Activated naive CD4-positive, alpha-beta T cell treated with anti-CD3 and anti-CD28 coated beads for 36 hours (primary cell): ENCODE measurements at regions not wholly inside any gene's neighbourhood (a gene's known extent, or its start where the extent isn't known, plus 50 kb on each side); places are given as distances from the start of the nearest gene placed in this dataset.

ENCODE experiments used
- CTCF ChIA-PET: fragments of 350-600 bp; sonication (Branson Sonifier 250); formaldehyde crosslinking; loops from one replicate; lab custom pipeline; 2021; ENCODE audit warnings: antibody characterized with exemption; lab: Charles Lee
- DNase-seq: peaks from one replicate; pipeline ENCODE4 v3.0.0-alpha.2; 2020
- H3K27ac Mint-ChIP-seq: one replicate; pipeline ENCODE4 v1.8.0; 2021; ENCODE audit warnings: mild to moderate bottlenecking, mixed read lengths
- H3K27me3 Mint-ChIP-seq: one replicate; pipeline ENCODE4 v1.8.0; 2021; ENCODE audit warnings: low read depth, mixed read lengths
- H3K36me3 Mint-ChIP-seq: one replicate; pipeline ENCODE4 v1.8.0; 2021; ENCODE audit warnings: low read depth, mixed read lengths
- H3K4me1 Mint-ChIP-seq: one replicate; pipeline ENCODE4 v1.8.0; 2021; ENCODE audit warnings: low read depth, mixed read lengths
- H3K4me3 Mint-ChIP-seq: one replicate; pipeline ENCODE4 v1.8.0; 2021; ENCODE audit warnings: mild to moderate bottlenecking, moderate library complexity, mixed read lengths
- H3K9me3 Mint-ChIP-seq: one replicate; pipeline ENCODE4 v1.8.0; 2021; ENCODE audit warnings: mixed read lengths
- intact Hi-C: fragments of 100-400 bp; cut with micrococcal nuclease; formaldehyde crosslinking; loops from one replicate; pipeline ENCODE4 v1.15.1; 2023

- Mint-ChIP-seq H3K36me3 (no peaks in the 10 kb centered on the region), H3K9me3 (peaks cover 3% of the 10 kb centered on the region), H3K27ac (no peak overlapping the region), H3K27me3 (no peaks in the 10 kb centered on the region), H3K4me1 (no peaks in the 10 kb centered on the region), H3K4me3 (no peak overlapping the region)
- DNase-seq, result no peak
- CTCF ChIA-PET, result no interaction called here
- intact Hi-C loops, result no loop called here
These were observed 1671.6 kb upstream of the TENM3 start for GRCh38 chr4:180571516-180572055.

- no peaks in the 10 kb centered on the region for H3K27me3 Mint-ChIP-seq
- H3K36me3 Mint-ChIP-seq, result no peaks in the 10 kb centered on the region
- DNase-seq, result no peak
- H3K4me1 Mint-ChIP-seq, result no peaks in the 10 kb centered on the region
- CTCF ChIA-PET, result no interaction called here
- no peak overlapping the region for H3K4me3 Mint-ChIP-seq
- H3K27ac Mint-ChIP-seq, result no peak overlapping the region
- intact Hi-C loops, result no loop called here
- H3K9me3 Mint-ChIP-seq, result no peaks in the 10 kb centered on the region
These were observed 1665.0 kb upstream of the TENM3 start for GRCh38 chr4:180578175-180578574.

GRCh38 chr4:180581061-180581460 lies 1662.1 kb upstream of the TENM3 start:
- no peak for DNase-seq
- intact Hi-C loops, result no loop called here
- Mint-ChIP-seq H3K9me3 (no peaks in the 10 kb centered on the region), H3K4me1 (no peaks in the 10 kb centered on the region), H3K27me3 (no peaks in the 10 kb centered on the region), H3K27ac (no peak overlapping the region), H3K36me3 (no peaks in the 10 kb centered on the region), H3K4me3 (no peak overlapping the region)
- CTCF ChIA-PET, result interaction anchor here (0.7 kb wide), 1 partner anchor 248 kb away, joined by 6 read pairs; no protein-coding TSS in a partner anchor

DNA sequence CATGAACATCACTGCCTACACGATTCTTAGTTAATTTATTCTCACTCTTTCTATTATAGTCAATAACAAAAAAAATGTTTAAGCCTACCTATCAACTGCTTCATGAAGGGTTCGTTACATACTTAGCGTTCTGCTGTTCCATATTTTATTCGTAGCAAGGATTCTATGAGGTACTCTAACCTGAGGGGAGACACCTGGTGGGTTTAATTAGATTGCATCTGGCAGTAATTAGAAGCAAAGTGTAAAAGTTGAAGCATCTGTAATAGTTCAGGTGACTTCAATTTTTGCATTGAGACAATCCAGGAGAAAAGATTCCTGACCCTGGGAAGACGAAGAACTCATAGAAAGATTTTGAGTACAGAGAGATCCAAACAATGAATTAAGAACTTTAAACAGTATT lies 1655.8 kb upstream of the TENM3 start:
- Mint-ChIP-seq H3K4me3 (no peak overlapping the region), H3K36me3 (no peaks in the 10 kb centered on the region), H3K4me1 (no peaks in the 10 kb centered on the region), H3K27ac (no peak overlapping the region), H3K9me3 (peaks cover 2% of the 10 kb centered on the region), H3K27me3 (no peaks in the 10 kb centered on the region)
- CTCF ChIA-PET, result no interaction called here
- intact Hi-C loops, result no loop called here
- no peak for DNase-seq

DNA sequence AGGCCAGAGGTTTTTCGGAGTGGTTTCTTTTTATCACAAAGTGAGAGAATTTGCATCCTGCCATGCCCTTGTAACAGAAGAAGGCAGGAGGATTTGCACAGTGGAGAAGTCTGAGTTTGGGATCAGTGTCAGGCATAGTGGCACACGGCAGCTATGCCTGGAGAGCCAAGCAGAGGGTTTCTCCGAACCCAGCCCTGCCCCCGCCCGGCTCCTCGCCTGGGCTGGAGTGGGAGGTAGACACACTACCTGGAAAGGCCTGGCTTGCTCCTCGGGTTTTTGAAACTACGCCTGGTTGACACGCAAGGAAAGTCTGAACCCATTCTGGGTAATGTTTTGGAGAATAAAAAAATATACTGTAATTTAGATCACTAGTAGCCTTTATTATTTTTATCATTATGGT lies 1653.6 kb upstream of the TENM3 start:
- DNase-seq, result no peak
- Mint-ChIP-seq H3K4me1 (no peaks in the 10 kb centered on the region), H3K36me3 (no peaks in the 10 kb centered on the region), H3K27ac (no peak overlapping the region), H3K4me3 (no peak overlapping the region), H3K27me3 (no peaks in the 10 kb centered on the region), H3K9me3 (peaks cover 3% of the 10 kb centered on the region)
- CTCF ChIA-PET, result no interaction called here
- intact Hi-C loops, result no loop called here

DNA sequence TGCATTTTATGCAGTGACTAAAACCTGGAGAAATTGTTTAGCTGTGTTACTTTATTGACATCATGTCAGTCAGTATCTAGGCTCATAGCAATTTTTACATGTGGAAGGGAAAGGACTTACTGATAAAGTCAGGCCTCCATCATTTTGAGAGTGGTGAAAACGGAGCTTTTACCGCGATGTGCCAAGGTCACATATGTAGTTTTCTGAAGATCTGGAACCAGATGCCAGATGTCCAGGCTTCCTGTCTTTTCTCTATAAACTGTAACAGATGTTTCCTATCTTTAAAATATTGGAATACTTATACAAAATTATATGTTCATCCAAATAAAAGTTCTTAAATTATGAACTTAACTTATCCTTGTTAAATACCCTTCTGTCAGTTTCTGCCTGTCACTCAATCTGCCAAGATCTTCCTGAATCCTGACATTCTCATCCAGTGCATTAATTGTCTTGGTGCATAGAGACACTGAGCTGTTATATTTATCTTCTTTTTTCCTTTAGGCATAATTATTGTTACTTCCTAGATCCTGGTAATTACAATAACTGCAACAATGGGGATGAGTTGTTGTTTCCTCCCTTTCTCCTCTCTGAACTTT lies 1646.2 kb upstream of the TENM3 start:
- H3K9me3 Mint-ChIP-seq, result peaks cover 3% of the 10 kb centered on the region
- intact Hi-C loops, result no loop called here
- no peak overlapping the region for H3K27ac Mint-ChIP-seq
- H3K4me3 Mint-ChIP-seq, result no peak overlapping the region
- CTCF ChIA-PET, result no interaction called here
- no peaks in the 10 kb centered on the region for H3K27me3 Mint-ChIP-seq
- no peaks in the 10 kb centered on the region for H3K4me1 Mint-ChIP-seq
- no peak for DNase-seq
- H3K36me3 Mint-ChIP-seq, result no peaks in the 10 kb centered on the region

- CTCF ChIA-PET, result no interaction called here
- H3K27me3 Mint-ChIP-seq, result no peaks in the 10 kb centered on the region
- no peak overlapping the region for H3K27ac Mint-ChIP-seq
These were observed 1644.9 kb upstream of the TENM3 start for GRCh38 chr4:180598281-180598680.

DNA sequence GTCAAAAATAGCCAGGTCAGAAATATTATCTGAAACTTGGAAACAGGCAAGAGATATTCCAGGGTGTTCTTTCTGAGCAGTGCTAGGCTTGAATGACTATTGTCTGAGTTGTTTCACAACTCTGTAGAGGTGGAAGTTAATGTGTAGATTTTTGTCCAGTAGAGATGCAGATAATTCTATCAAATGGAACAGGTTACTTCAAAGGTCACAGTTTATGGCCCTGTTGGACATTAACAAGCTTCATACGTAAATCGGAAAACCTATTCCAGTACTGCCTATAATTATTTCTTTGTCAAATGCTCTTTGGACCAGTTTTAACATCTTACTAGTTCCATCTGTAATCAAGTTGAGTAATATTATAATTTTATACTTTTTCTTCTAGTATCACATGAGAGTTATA lies 1639.4 kb upstream of the TENM3 start:
- H3K4me1 Mint-ChIP-seq, result no peaks in the 10 kb centered on the region
- no peaks in the 10 kb centered on the region for H3K9me3 Mint-ChIP-seq
- no peaks in the 10 kb centered on the region for H3K27me3 Mint-ChIP-seq
- H3K4me3 Mint-ChIP-seq, result no peak overlapping the region
- no peak for DNase-seq
- intact Hi-C loops, result no loop called here
- H3K36me3 Mint-ChIP-seq, result no peaks in the 10 kb centered on the region
- no peak overlapping the region for H3K27ac Mint-ChIP-seq
- CTCF ChIA-PET, result no interaction called here

More at GRCh38 chr4:180598281-180598680, 1644.9 kb upstream of the TENM3 start:
- no peaks in the 10 kb centered on the region for H3K36me3 Mint-ChIP-seq
- intact Hi-C loops, result no loop called here
- H3K4me1 Mint-ChIP-seq, result no peaks in the 10 kb centered on the region
- H3K4me3 Mint-ChIP-seq, result no peak overlapping the region
- DNase-seq, result no peak
- peaks cover 3% of the 10 kb centered on the region for H3K9me3 Mint-ChIP-seq

- Mint-ChIP-seq H3K36me3 (no peaks in the 10 kb centered on the region), H3K27me3 (no peaks in the 10 kb centered on the region), H3K4me1 (no peaks in the 10 kb centered on the region), H3K4me3 (no peak overlapping the region), H3K9me3 (no peaks in the 10 kb centered on the region), H3K27ac (no peak overlapping the region)
- intact Hi-C loops, result no loop called here
- CTCF ChIA-PET, result no interaction called here
- no peak for DNase-seq
These were observed 1632.9 kb upstream of the TENM3 start for GRCh38 chr4:180610324-180610723.

DNA sequence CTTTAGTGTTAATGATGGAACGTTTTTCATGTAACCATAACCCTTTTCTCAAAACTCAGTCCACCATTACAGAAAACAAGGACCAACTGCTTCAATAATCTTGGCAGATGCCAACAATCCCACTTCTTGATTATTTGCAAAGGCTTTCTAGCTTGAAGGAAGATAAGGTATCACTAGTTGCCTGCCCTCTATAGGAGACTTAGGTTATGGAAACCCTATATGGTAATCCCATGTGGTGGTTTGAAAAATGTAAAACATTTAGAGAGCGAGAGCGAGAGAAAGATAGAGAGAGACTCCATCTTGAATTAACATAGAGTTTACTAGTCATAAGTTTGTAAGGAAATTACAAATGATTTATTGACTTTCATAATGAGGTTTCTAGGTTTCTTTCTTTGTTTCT lies 1627.5 kb upstream of the TENM3 start:
- Mint-ChIP-seq H3K36me3 (no peaks in the 10 kb centered on the region), H3K4me1 (no peaks in the 10 kb centered on the region), H3K27ac (no peak overlapping the region), H3K4me3 (no peak overlapping the region), H3K27me3 (no peaks in the 10 kb centered on the region), H3K9me3 (no peaks in the 10 kb centered on the region)
- CTCF ChIA-PET, result no interaction called here
- intact Hi-C loops, result no loop called here
- no peak for DNase-seq

DNA sequence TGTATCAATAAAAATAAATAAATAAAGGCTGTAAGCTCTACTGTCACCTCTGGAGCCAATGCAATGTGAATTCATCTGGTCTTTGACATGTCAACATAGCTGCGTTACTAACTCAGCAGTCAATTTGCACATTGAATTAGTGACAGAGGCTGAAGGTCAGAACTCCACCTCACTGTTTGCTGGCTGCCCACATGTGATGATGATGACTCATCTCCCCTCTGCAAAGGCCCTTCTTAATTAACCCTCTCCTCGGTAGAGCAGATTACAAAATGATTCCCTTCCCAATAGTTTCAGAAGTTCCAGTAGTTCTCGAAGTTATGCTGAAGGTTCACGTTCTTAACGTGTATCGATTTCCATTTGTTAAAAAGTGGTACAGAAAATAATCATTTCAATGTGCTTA lies 1626.0 kb upstream of the TENM3 start:
- Mint-ChIP-seq H3K9me3 (no peaks in the 10 kb centered on the region), H3K27me3 (no peaks in the 10 kb centered on the region), H3K4me3 (no peak overlapping the region), H3K27ac (no peak overlapping the region), H3K36me3 (no peaks in the 10 kb centered on the region), H3K4me1 (no peaks in the 10 kb centered on the region)
- no peak for DNase-seq
- intact Hi-C loops, result no loop called here
- CTCF ChIA-PET, result no interaction called here

DNA sequence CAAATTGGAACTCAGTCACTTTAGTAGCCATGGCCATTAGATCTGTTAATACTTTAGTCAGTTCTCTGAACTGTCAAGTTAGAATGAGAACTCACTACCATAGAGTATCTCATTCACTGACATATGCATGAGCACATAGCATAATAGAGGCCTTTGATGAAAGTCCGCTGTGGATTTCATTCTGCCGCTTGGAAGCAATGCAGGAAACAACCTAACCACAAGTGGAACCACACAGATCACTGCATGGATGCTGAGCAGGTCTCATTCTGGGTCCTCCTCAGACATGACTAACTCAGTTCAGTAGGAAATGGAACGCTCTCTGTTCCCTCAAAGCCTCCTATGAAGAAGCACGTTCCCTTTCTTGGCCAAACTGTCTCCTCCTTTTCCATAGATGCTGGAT lies 1624.8 kb upstream of the TENM3 start:
- H3K9me3 Mint-ChIP-seq, result peaks cover 1% of the 10 kb centered on the region
- no peaks in the 10 kb centered on the region for H3K27me3 Mint-ChIP-seq
- intact Hi-C loops, result no loop called here
- CTCF ChIA-PET, result no interaction called here
- no peak overlapping the region for H3K4me3 Mint-ChIP-seq
- H3K4me1 Mint-ChIP-seq, result no peaks in the 10 kb centered on the region
- H3K27ac Mint-ChIP-seq, result no peak overlapping the region
- H3K36me3 Mint-ChIP-seq, result no peaks in the 10 kb centered on the region
- no peak for DNase-seq

DNA sequence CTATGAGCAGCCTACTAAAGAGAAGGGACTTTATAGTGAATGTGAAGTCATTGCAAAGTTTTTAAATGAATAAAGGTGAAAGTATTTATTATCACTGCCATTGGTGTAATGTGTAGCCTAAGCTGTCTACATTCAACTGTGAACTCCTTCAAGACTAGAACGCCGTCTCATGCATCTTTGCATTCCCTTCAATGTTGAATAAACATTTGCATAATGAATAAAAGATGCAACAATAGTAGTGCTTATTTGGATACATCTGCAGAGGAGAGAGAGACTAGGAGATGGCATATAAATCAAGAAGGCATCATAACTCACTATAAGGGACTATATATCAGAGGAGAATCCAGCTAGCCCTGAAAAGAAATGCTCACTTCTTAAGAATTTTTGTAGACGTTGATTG lies 1623.8 kb upstream of the TENM3 start:
- DNase-seq, result no peak
- H3K9me3 Mint-ChIP-seq, result peaks cover 2% of the 10 kb centered on the region
- H3K27ac Mint-ChIP-seq, result no peak overlapping the region
- H3K27me3 Mint-ChIP-seq, result no peaks in the 10 kb centered on the region
- CTCF ChIA-PET, result no interaction called here
- no peaks in the 10 kb centered on the region for H3K36me3 Mint-ChIP-seq
- intact Hi-C loops, result no loop called here
- H3K4me3 Mint-ChIP-seq, result no peak overlapping the region
- no peaks in the 10 kb centered on the region for H3K4me1 Mint-ChIP-seq
